GM06990 (cell line): ENCODE measurements at regions not wholly inside any gene's neighbourhood (a gene's known extent, or its start where the extent isn't known, plus 50 kb on each side); places are given as distances from the start of the nearest gene placed in this dataset.

Experiments
- DNase-seq: peaks from one replicate; pipeline ENCODE4 v3.0.0-alpha.2; 2011; ENCODE audit not compliant: insufficient read length; ENCODE audit errors: extremely low read depth
- H3K27me3 ChIP-seq: replicated peaks from 2 replicates; pipeline ENCODE4 v1.6.0; 2011; ENCODE audit warnings: low read length; ENCODE audit not compliant: control insufficient read depth, insufficient read depth
- H3K36me3 ChIP-seq: 2 replicates; pipeline ENCODE4 v1.5.1; 2011; ENCODE audit warnings: low read length; ENCODE audit not compliant: control insufficient read depth, insufficient read depth
- H3K4me3 ChIP-seq: replicated peaks from 2 replicates; pipeline ENCODE4 v1.5.1; 2011; ENCODE audit warnings: low read depth, mild to moderate bottlenecking, control low read depth, low read length
- CTCF ChIP-seq: IDR thresholded peaks from 2 replicates; pipeline ENCODE4 v1.5.1; 2011; ENCODE audit warnings: low read length, control low read depth, mild to moderate bottlenecking, inconsistent platforms; ENCODE audit not compliant: insufficient read depth, poor library complexity, severe bottlenecking

- no peak for DNase-seq
- Histone ChIP-seq H3K4me3 (no peak overlapping the region), H3K27me3 (no peaks in the 10 kb centered on the region), H3K36me3 (no peaks in the 10 kb centered on the region)
- TF ChIP-seq CTCF, result no peak
Measured at GRCh38 chr16:7083096-7083495, 249.5 kb upstream of the RBFOX1 start.

GRCh38 chr16:7077636-7078035, 255.0 kb upstream of the RBFOX1 start:
- H3K4me3 ChIP-seq, result no peak overlapping the region
- H3K27me3 ChIP-seq, result no peaks in the 10 kb centered on the region
- no peaks in the 10 kb centered on the region for H3K36me3 ChIP-seq
- TF ChIP-seq CTCF, result no peak
- no peak for DNase-seq

- H3K4me3 ChIP-seq, result no peak overlapping the region
- TF ChIP-seq CTCF, result no peak
- H3K27me3 ChIP-seq, result no peaks in the 10 kb centered on the region
- H3K36me3 ChIP-seq, result no peaks in the 10 kb centered on the region
- no peak for DNase-seq
Measured at GRCh38 chr16:7074715-7075114, 257.9 kb upstream of the RBFOX1 start.

GRCh38 chr16:7057458-7057857, 275.2 kb upstream of the RBFOX1 start:
- Histone ChIP-seq H3K36me3 (no peaks in the 10 kb centered on the region), H3K27me3 (no peaks in the 10 kb centered on the region), H3K4me3 (no peak overlapping the region)
- no peak for DNase-seq
- TF ChIP-seq CTCF, result no peak

- Histone ChIP-seq H3K4me3 (no peak overlapping the region), H3K36me3 (no peaks in the 10 kb centered on the region), H3K27me3 (no peaks in the 10 kb centered on the region)
- no peak for TF ChIP-seq CTCF
- DNase-seq, result no peak
Measured at GRCh38 chr16:7055443-7055842, 277.2 kb upstream of the RBFOX1 start.

GRCh38 chr16:7051591-7052349, 280.9 kb upstream of the RBFOX1 start:
- no peaks in the 10 kb centered on the region for H3K27me3 ChIP-seq
- DNase-seq, result no peak
- no peak for TF ChIP-seq CTCF
- no peak overlapping the region for H3K4me3 ChIP-seq
- H3K36me3 ChIP-seq, result no peaks in the 10 kb centered on the region
